Esophagus muscularis mucosa (tissue), 4 donors: ENCODE measurements at regions not wholly inside any gene's neighbourhood (a gene's known extent, or its start where the extent isn't known, plus 50 kb on each side); places are given as distances from the start of the nearest gene placed in this dataset.
A peak's percentile ranks its signal among the peaks of the same experiment; 100 is the strongest.

Source experiments
- DNase-seq: peaks from one replicate; pipeline ENCODE4 v3.0.0-alpha.2; 2017; ENCODE audit errors: extremely low spot score
- H3K27ac ChIP-seq, 4 donors: fragments of 200-600 bp; sonication (generic); replicated peaks in 1 of 4; 1 replicate in 3 of 4; 2 replicates in 1 of 4; pipeline ENCODE4 v1.5.1; 2016 to 2019; ENCODE audit warnings: mild to moderate bottlenecking in 1 of 4
- H3K27me3 ChIP-seq, 4 donors: fragments of 200-600 bp; sonication (generic); one replicate each; pipeline versions ENCODE4 v1.5.1 to v1.6.0; 2016 to 2019
- H3K36me3 ChIP-seq, 4 donors: fragments of 200-600 bp; sonication (generic); one replicate each; pipeline ENCODE4 v1.5.1; 2016 to 2019
- H3K4me1 ChIP-seq, 4 donors: fragments of 200-600 bp; sonication (generic); one replicate each; pipeline ENCODE4 v1.5.1; 2016 to 2019
- H3K4me3 ChIP-seq, 4 donors: fragments of 200-600 bp; sonication (generic); 1 replicate in 2 of 4; 2 replicates in 2 of 4; pipeline ENCODE4 v1.5.1; 2016 to 2019; ENCODE audit warnings: mild to moderate bottlenecking in 4 of 4, moderate library complexity in 1 of 4
- H3K9me3 ChIP-seq, 4 donors: fragments of 200-600 bp; sonication (generic); 1 replicate in 3 of 4; 2 replicates in 1 of 4; pipeline ENCODE4 v1.5.1; 2016 to 2019
- CTCF ChIP-seq, 3 experiments: fragments of 200-600 bp in 2 of 3; fragments of 450-650 bp in 1 of 3; sonication (generic) in 2 of 3; IDR thresholded peaks; one replicate each; pipeline ENCODE4 v1.5.1; 2017 to 2019; ENCODE audit warnings: antibody characterized with exemption in 3 of 3, mild to moderate bottlenecking in 2 of 3, moderate library complexity in 1 of 3
- EP300 ChIP-seq: sonication (generic); formaldehyde crosslinking; IDR thresholded peaks from one replicate; pipeline ENCODE4 v1.6.1; 2017; ENCODE audit warnings: antibody characterized with exemption
- POLR2A ChIP-seq: fragments of 450-650 bp; IDR thresholded peaks from one replicate; pipeline ENCODE4 v1.6.1; 2017; ENCODE audit warnings: antibody characterized with exemption, moderate library complexity, mild to moderate bottlenecking, low read depth
- POLR2AphosphoS5 ChIP-seq, 2 donors: sonication (generic); formaldehyde crosslinking; IDR thresholded peaks; one replicate each; pipeline ENCODE4 v1.6.1; 2017; ENCODE audit warnings: antibody characterized with exemption in 2 of 2
- WGBS: methylation state at CpG from one replicate; pipeline ENCODE4 v1.1.5; 2018; 5-methylcytosine and 5-hydroxymethylcytosine counted together
- intact Hi-C: fragments of 100-400 bp; cut with DNase I; formaldehyde crosslinking; loops from one replicate; pipeline ENCODE4 v1.15.1; 2023

GRCh38 chr4:149896432-149896831 is 80.8 kb upstream of the IQCM start:
- H3K27ac ChIP-seq, result no peak overlapping the region
- TF ChIP-seq EP300 (no peak), POLR2AphosphoS5 (IDR thresholded peaks at IDR 0.05) (no peak), CTCF (IDR thresholded peaks at IDR 0.05) (peak in 1 of 3 experiments; percentile 36), POLR2A (no peak)
- H3K36me3 ChIP-seq, result no peaks in the 10 kb centered on the region
- no peak overlapping the region for H3K4me3 ChIP-seq
- H3K27me3 ChIP-seq, result no peaks in the 10 kb centered on the region
- no peaks in the 10 kb centered on the region for H3K9me3 ChIP-seq
- DNase-seq, result no peak
- no peaks in the 10 kb centered on the region for H3K4me1 ChIP-seq
- intact Hi-C loops, result loop anchor here (10.0 kb wide), 1 partner anchor 522 kb away; no protein-coding TSS in a partner anchor
- 75% methylated on average over 1 of the region's 1 CpG for WGBS

GRCh38 chr4:149897783-149898182 is 82.1 kb upstream of the IQCM start:
- Histone ChIP-seq H3K4me1 (no peaks in the 10 kb centered on the region), H3K27ac (no peak overlapping the region), H3K9me3 (no peaks in the 10 kb centered on the region), H3K27me3 (no peaks in the 10 kb centered on the region), H3K4me3 (no peak overlapping the region), H3K36me3 (no peaks in the 10 kb centered on the region)
- intact Hi-C loops, result loop anchor here (10.0 kb wide), 1 partner anchor 523 kb away; no protein-coding TSS in a partner anchor
- no peak for DNase-seq
- TF ChIP-seq POLR2AphosphoS5 (IDR thresholded peaks at IDR 0.05) (no peak), CTCF (IDR thresholded peaks at IDR 0.05) (peak; percentile 27 to 36 (median 29))

- Histone ChIP-seq H3K27me3 (no peaks in the 10 kb centered on the region), H3K4me3 (no peak overlapping the region), H3K9me3 (no peaks in the 10 kb centered on the region), H3K36me3 (no peaks in the 10 kb centered on the region), H3K27ac (no peak overlapping the region), H3K4me1 (no peaks in the 10 kb centered on the region)
- TF ChIP-seq POLR2AphosphoS5 (IDR thresholded peaks at IDR 0.05) (no peak), EP300 (no peak), POLR2A (no peak), CTCF (IDR thresholded peaks at IDR 0.05) (no peak)
- no peak for DNase-seq
- intact Hi-C loops, result no loop called here
- WGBS, result 91% methylated on average over 5 of the region's 5 CpGs
These were observed 85.5 kb upstream of the IQCM start for GRCh38 chr4:149901128-149901527.

GRCh38 chr4:149902242-149902641 is 86.6 kb upstream of the IQCM start:
- Histone ChIP-seq H3K36me3 (no peaks in the 10 kb centered on the region), H3K4me1 (no peaks in the 10 kb centered on the region), H3K4me3 (no peak overlapping the region), H3K27ac (no peak overlapping the region), H3K27me3 (no peaks in the 10 kb centered on the region), H3K9me3 (no peaks in the 10 kb centered on the region)
- WGBS, result 74% methylated on average over 2 of the region's 2 CpGs
- intact Hi-C loops, result no loop called here
- DNase-seq, result no peak
- TF ChIP-seq EP300 (no peak), CTCF (IDR thresholded peaks at IDR 0.05) (no peak), POLR2AphosphoS5 (IDR thresholded peaks at IDR 0.05) (no peak), POLR2A (no peak)

- 75% methylated on average over 3 of the region's 3 CpGs for WGBS
- DNase-seq, result no peak
- no peaks in the 10 kb centered on the region for H3K9me3 ChIP-seq
- no peak overlapping the region for H3K4me3 ChIP-seq
- H3K4me1 ChIP-seq, result no peaks in the 10 kb centered on the region
- TF ChIP-seq POLR2A (no peak), EP300 (no peak), POLR2AphosphoS5 (IDR thresholded peaks at IDR 0.05) (no peak), CTCF (IDR thresholded peaks at IDR 0.05) (no peak)
- H3K27ac ChIP-seq, result no peak overlapping the region
- no peaks in the 10 kb centered on the region for H3K36me3 ChIP-seq
- intact Hi-C loops, result no loop called here
- no peaks in the 10 kb centered on the region for H3K27me3 ChIP-seq
These were observed 94.5 kb upstream of the IQCM start for GRCh38 chr4:149910177-149910576.
